CD14-positive monocyte (primary cell): ENCODE measurements at regions not wholly inside any gene's neighbourhood (a gene's known extent, or its start where the extent isn't known, plus 50 kb on each side); places are given as distances from the start of the nearest gene placed in this dataset.

Experiments used
- DNase-seq, 3 donors: peaks; one replicate each; pipeline ENCODE4 v3.0.0-alpha.2; 2011 to 2022
- H2AFZ ChIP-seq: 2 replicates; pipeline ENCODE4 v1.6.0; 2012; ENCODE audit warnings: mild to moderate bottlenecking, low read depth, low read length, inconsistent platforms; ENCODE audit not compliant: insufficient read depth, poor library complexity, severe bottlenecking
- H3K27ac ChIP-seq, 2 donors: 1 replicate in 1 of 2; 2 replicates in 1 of 2; pipeline ENCODE4 v1.5.1; 2012 to 2013; ENCODE audit warnings: low read length in 2 of 2, control low read depth in 1 of 2, inconsistent platforms in 1 of 2, low read depth in 1 of 2, mild to moderate bottlenecking in 1 of 2
- H3K27me3 ChIP-seq, 2 donors: one replicate each; pipeline versions ENCODE4 v1.6.0 to v1.6.1; 2011 to 2013; ENCODE audit warnings: low read length in 2 of 2; ENCODE audit not compliant: control insufficient read depth in 2 of 2, insufficient read depth in 2 of 2
- H3K36me3 ChIP-seq, 2 donors: replicated peaks in 1 of 2; 1 replicate in 1 of 2; 2 replicates in 1 of 2; pipeline versions ENCODE4 v1.5.1 to v1.6.1; 2012 to 2013; ENCODE audit warnings: low read length in 2 of 2, control low read depth in 1 of 2, inconsistent platforms in 1 of 2, mild to moderate bottlenecking in 1 of 2; ENCODE audit not compliant: insufficient read depth in 2 of 2, control insufficient read depth in 1 of 2
- H3K4me1 ChIP-seq, 2 donors: 1 replicate in 1 of 2; 2 replicates in 1 of 2; pipeline versions ENCODE4 v1.5.1 to v1.6.1; 2012 to 2013; ENCODE audit warnings: low read length in 2 of 2, control low read depth in 1 of 2, inconsistent platforms in 1 of 2, mild to moderate bottlenecking in 1 of 2, moderate library complexity in 1 of 2; ENCODE audit not compliant: insufficient read depth in 2 of 2, control insufficient read depth in 1 of 2
- H3K4me2 ChIP-seq: replicated peaks from 2 replicates; pipeline ENCODE3; 2012; ENCODE audit warnings: low read length, moderate library complexity, mild to moderate bottlenecking; ENCODE audit not compliant: poor library complexity, severe bottlenecking; ENCODE audit errors: extremely low read depth
- H3K4me3 ChIP-seq, 3 experiments: fragments of 200-600 bp in 1 of 3; sonication (generic) in 1 of 3; replicated peaks in 1 of 3; 1 replicate in 2 of 3; 2 replicates in 1 of 3; pipeline ENCODE4 v1.5.1; 2011 to 2013; ENCODE audit warnings: low read length in 3 of 3, mild to moderate bottlenecking in 3 of 3, control low read depth in 2 of 3, low read depth in 2 of 3, inconsistent platforms in 1 of 3, moderate library complexity in 1 of 3
- H3K79me2 ChIP-seq: 2 replicates; pipeline ENCODE4 v1.6.0; 2012; ENCODE audit warnings: mild to moderate bottlenecking, control low read depth, inconsistent platforms, low read length, moderate library complexity; ENCODE audit not compliant: insufficient read depth
- H3K9ac ChIP-seq: 2 replicates; pipeline ENCODE4 v1.6.0; 2017; ENCODE audit warnings: low read length, mild to moderate bottlenecking; ENCODE audit not compliant: insufficient read depth, poor library complexity, severe bottlenecking
- H3K9me3 ChIP-seq, 2 donors: replicated peaks in 1 of 2; 1 replicate in 1 of 2; 2 replicates in 1 of 2; pipeline versions ENCODE4 v1.5.1 to v1.6.1; 2012 to 2013; ENCODE audit warnings: low read length in 2 of 2, control low read depth in 1 of 2; ENCODE audit not compliant: control insufficient read depth in 1 of 2, insufficient read depth in 1 of 2
- H4K20me1 ChIP-seq: 2 replicates; pipeline ENCODE4 v1.6.0; 2012; ENCODE audit warnings: mild to moderate bottlenecking, low read length, control low read depth, moderate library complexity; ENCODE audit not compliant: insufficient read depth
- H3K27ac Mint-ChIP-seq, 7 donors: one replicate each; pipeline ENCODE4 v1.8.0; 2020; ENCODE audit warnings: mild to moderate bottlenecking in 7 of 7, mixed read lengths in 7 of 7, moderate library complexity in 6 of 7, inconsistent platforms in 2 of 7
- H3K27me3 Mint-ChIP-seq, 3 donors: one replicate each; pipeline ENCODE4 v1.8.0; 2021 to 2022; ENCODE audit warnings: low read depth in 3 of 3, mild to moderate bottlenecking in 3 of 3, mixed read lengths in 3 of 3, moderate library complexity in 3 of 3, inconsistent platforms in 1 of 3
- H3K36me3 Mint-ChIP-seq, 2 donors: one replicate each; pipeline ENCODE4 v1.8.0; 2020; ENCODE audit warnings: mixed read lengths in 2 of 2, inconsistent platforms in 1 of 2, mild to moderate bottlenecking in 1 of 2
- H3K4me1 Mint-ChIP-seq: one replicate; pipeline ENCODE4 v1.8.0; 2020; ENCODE audit warnings: mild to moderate bottlenecking, mixed read lengths
- H3K4me3 Mint-ChIP-seq, 2 donors: one replicate each; pipeline ENCODE4 v1.8.0; 2020; ENCODE audit warnings: mild to moderate bottlenecking in 2 of 2, mixed read lengths in 2 of 2, moderate library complexity in 1 of 2
- H3K9me3 Mint-ChIP-seq, 7 donors: one replicate each; pipeline ENCODE4 v1.8.0; 2020 to 2022; ENCODE audit warnings: mixed read lengths in 7 of 7, mild to moderate bottlenecking in 6 of 7, moderate library complexity in 6 of 7, inconsistent platforms in 2 of 7
- WGBS: methylation state at CpG from one replicate; pipeline ENCODE4 v1.1.5; 2013; ENCODE audit warnings: missing lambda C conversion rate; ENCODE audit not compliant: insufficient coverage; 5-methylcytosine and 5-hydroxymethylcytosine counted together
- intact Hi-C, 2 donors: fragments of 100-400 bp; cut with micrococcal nuclease; formaldehyde crosslinking; loops; one replicate each; pipeline versions ENCODE4 v1.15.0 to v1.15.1; 2023
- TF ChIP-seq, protein P1 (sequence below): fragments of 200-600 bp; IDR thresholded peaks from one replicate; pipeline ENCODE4 v1.8.0; 2022; ENCODE audit warnings: antibody characterized with exemption, mild to moderate bottlenecking

DNA sequence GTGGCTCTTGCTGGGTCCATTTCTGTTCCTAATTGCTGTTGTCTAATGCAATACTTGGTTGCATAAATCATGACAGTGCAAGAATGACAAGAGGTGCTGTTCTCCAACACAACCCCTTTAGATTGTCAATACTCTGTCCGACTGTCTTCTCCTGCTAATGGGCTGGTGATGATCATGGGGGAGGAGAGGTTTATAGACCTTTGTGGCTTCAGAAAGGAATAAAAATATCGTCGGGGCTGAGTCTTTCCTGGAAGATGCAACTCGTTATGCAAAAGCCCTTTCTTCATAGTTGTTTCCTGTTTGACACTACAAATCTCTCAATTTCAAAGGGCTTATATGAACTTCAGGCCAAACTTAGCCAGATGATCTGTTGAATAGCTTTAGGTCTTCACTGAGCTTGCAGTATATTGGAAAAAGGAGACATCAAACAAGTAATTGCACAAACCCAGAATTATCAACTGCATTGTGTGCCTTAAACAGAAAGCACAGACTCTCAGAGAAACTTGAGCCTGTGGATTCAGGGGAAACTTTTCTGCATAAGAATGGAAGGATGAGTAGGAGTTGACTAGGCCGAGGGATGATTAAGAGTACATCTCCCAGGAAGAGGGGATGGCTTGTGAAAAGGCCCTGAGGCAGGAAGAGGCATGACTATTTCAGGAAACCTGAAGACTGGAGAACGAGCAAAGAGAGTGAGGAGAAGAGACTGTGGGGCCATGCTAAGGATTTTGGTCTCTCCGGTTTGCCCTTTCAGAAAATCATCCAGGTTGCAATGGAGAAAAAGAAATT, 107.6 kb downstream of the TSEN15 start:
- Mint-ChIP-seq H3K4me1 (peaks cover 25% of the 10 kb centered on the region), H3K4me3 (no peak overlapping the region), H3K36me3 (no peaks in the 10 kb centered on the region), H3K27me3 (no peaks in the 10 kb centered on the region), H3K27ac (no peak overlapping the region), H3K9me3 (no peaks in the 10 kb centered on the region)
- no peaks in the 10 kb centered on the region for H4K20me1 ChIP-seq
- H3K27me3 ChIP-seq: no peaks in the 10 kb centered on the region
- H3K9ac ChIP-seq: peak overlapping the region; percentile 34
- H3K36me3 ChIP-seq: no peaks in the 10 kb centered on the region
- H2AFZ ChIP-seq: peak overlapping the region; percentile 65
- intact Hi-C loops: no loop called here
- peak overlapping the region; percentile 70 for H3K4me2 ChIP-seq
- no peaks in the 10 kb centered on the region for H3K79me2 ChIP-seq
- peaks cover 81 to 83% of the 10 kb centered on the region in 2 donors for H3K4me1 ChIP-seq
- WGBS: 29% methylated on average over 3 of the region's 7 CpGs
- no peaks in the 10 kb centered on the region for H3K9me3 ChIP-seq
- H3K4me3 ChIP-seq: peak overlapping the region; percentile 17 to 73 (median 31)
- peak; percentile 38 to 72 (median 58) for DNase-seq
- peak overlapping the region; percentile 76 to 89 for H3K27ac ChIP-seq
- TF ChIP-seq, protein P1, sequence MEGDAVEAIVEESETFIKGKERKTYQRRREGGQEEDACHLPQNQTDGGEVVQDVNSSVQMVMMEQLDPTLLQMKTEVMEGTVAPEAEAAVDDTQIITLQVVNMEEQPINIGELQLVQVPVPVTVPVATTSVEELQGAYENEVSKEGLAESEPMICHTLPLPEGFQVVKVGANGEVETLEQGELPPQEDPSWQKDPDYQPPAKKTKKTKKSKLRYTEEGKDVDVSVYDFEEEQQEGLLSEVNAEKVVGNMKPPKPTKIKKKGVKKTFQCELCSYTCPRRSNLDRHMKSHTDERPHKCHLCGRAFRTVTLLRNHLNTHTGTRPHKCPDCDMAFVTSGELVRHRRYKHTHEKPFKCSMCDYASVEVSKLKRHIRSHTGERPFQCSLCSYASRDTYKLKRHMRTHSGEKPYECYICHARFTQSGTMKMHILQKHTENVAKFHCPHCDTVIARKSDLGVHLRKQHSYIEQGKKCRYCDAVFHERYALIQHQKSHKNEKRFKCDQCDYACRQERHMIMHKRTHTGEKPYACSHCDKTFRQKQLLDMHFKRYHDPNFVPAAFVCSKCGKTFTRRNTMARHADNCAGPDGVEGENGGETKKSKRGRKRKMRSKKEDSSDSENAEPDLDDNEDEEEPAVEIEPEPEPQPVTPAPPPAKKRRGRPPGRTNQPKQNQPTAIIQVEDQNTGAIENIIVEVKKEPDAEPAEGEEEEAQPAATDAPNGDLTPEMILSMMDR: no peak

DNA sequence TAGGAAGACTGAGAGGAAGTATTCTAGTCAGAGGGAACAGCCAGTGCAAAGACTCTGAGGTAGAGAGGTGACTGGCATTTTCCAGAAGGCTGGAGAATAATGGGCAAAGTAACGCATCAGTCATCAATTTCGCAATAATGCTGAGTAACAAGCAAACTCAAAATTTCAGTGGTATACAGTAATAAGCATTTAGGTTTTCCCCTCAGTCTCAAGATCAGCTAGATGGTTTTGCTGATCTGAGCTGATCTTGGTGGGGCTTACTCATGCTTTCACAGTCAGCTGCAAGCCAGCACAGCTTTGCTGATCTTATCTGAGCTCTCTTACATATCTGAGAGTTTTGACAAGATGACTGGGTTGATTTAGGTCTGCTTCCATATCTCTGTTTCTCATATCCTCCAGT, 108.7 kb downstream of the TSEN15 start:
- H3K27ac Mint-ChIP-seq: no peak overlapping the region
- intact Hi-C loops: no loop called here
- peak; percentile 67 to 96 (median 84) for DNase-seq
- Histone ChIP-seq H3K4me2 (no peak overlapping the region), H3K79me2 (no peaks in the 10 kb centered on the region), H4K20me1 (no peaks in the 10 kb centered on the region), H3K9me3 (no peaks in the 10 kb centered on the region), H3K9ac (no peak overlapping the region), H2AFZ (no peak overlapping the region), H3K36me3 (no peaks in the 10 kb centered on the region), H3K4me3 (peak overlapping the region in 1 of 3 experiments; percentile 73), H3K27me3 (no peaks in the 10 kb centered on the region), H3K4me1 (peaks cover 88 to 90% of the 10 kb centered on the region in 2 donors), H3K27ac (peak overlapping the region; percentile 52 to 89)
- H3K36me3 Mint-ChIP-seq: no peaks in the 10 kb centered on the region
- no peak overlapping the region for H3K4me3 Mint-ChIP-seq
- TF ChIP-seq, protein P1: no peak
- H3K4me1 Mint-ChIP-seq: peaks cover 15% of the 10 kb centered on the region
- WGBS: 0% methylated on average over 1 of the region's 2 CpGs
- H3K27me3 Mint-ChIP-seq: no peaks in the 10 kb centered on the region
- H3K9me3 Mint-ChIP-seq: no peaks in the 10 kb centered on the region
